ENCODE measurements at regions not wholly inside any gene's neighbourhood (a gene's known extent, or its start where the extent isn't known, plus 50 kb on each side); places are given as distances from the start of the nearest gene placed in this dataset.
A peak's percentile ranks its signal among the peaks of the same experiment; 100 is the strongest.

GRCh38 chr3:72370947-72371346 lies 477.3 kb downstream of the SHQ1 start:
- WGBS, 2 donors (ENCODE audit: extremely low coverage in 2 of 2, insufficient read length in 2 of 2, insufficient replicate concordance in 1 of 2) = no CpG with 5 or more reads among the region's 11 CpGs
- no peak for DNase-seq (ENCODE audit: low spot score)
- no peak overlapping the region for H2BK120ac ChIP-seq (ENCODE audit: low read depth, low read length)

GRCh38 chr3:72369681-72370080 lies 478.6 kb downstream of the SHQ1 start:
- Histone ChIP-seq H3K27ac (replicated peaks; ENCODE audit: low read length) (no peak overlapping the region), H3K4ac (ENCODE audit: low read length) (no peak overlapping the region), H3K9ac (ENCODE audit: low read depth, low read length, poor library complexity) (no peak overlapping the region), H4K8ac (ENCODE audit: low read depth, low read length) (no peak overlapping the region), H2BK12ac (ENCODE audit: low read length) (no peak overlapping the region), H3K36me3 (replicated peaks in 1 of 2; ENCODE audit: control insufficient read depth in 2 of 2, insufficient read depth in 2 of 2, low read length in 2 of 2) (peaks cover 0 to 11% of the 10 kb centered on the region in 2 donors), H3K4me1 (ENCODE audit: control insufficient read depth in 2 of 2, insufficient read depth in 1 of 2, low read depth in 1 of 2, low read length in 2 of 2) (peaks cover 2 to 3% of the 10 kb centered on the region in 2 donors), H3K4me2 (ENCODE audit: insufficient read depth, low read length, poor library complexity, severe bottlenecking) (no peak overlapping the region), H3K79me1 (ENCODE audit: low read depth, low read length) (no peaks in the 10 kb centered on the region), H2BK15ac (ENCODE audit: low read length) (no peak overlapping the region), H3K27me3 (ENCODE audit: control insufficient read depth in 3 of 3, insufficient read depth in 3 of 3, low read depth in 1 of 3, low read length in 3 of 3) (no peaks in the 10 kb centered on the region), H2AK5ac (ENCODE audit: low read depth, low read length) (no peak overlapping the region), H2AFZ (ENCODE audit: low read length) (no peak overlapping the region), H2BK120ac (ENCODE audit: low read depth, low read length) (no peak overlapping the region), H3K18ac (ENCODE audit: low read length) (no peak overlapping the region), H2BK5ac (ENCODE audit: low read length) (no peak overlapping the region), H4K91ac (ENCODE audit: low read depth, low read length, poor library complexity) (no peak overlapping the region), H3K14ac (ENCODE audit: low read length) (no peak overlapping the region), H3K23ac (ENCODE audit: low read depth, low read length, poor library complexity) (no peak overlapping the region), H3K4me3 (ENCODE audit: low read length in 2 of 2) (no peak overlapping the region), H3K9me3 (replicated peaks in 1 of 2; ENCODE audit: control insufficient read depth in 2 of 2, insufficient read depth in 1 of 2, low read depth in 1 of 2, low read length in 2 of 2) (no peaks in the 10 kb centered on the region)
- no peak for DNase-seq (ENCODE audit: low spot score)
- WGBS, 2 donors (ENCODE audit: extremely low coverage in 2 of 2, insufficient read length in 2 of 2, insufficient replicate concordance in 1 of 2) = no CpG with 5 or more reads among the region's 6 CpGs

More at GRCh38 chr3:72370947-72371346, 477.3 kb downstream of the SHQ1 start:
- no peak overlapping the region for H2BK5ac ChIP-seq (ENCODE audit: low read length)
- H3K4me3 ChIP-seq (ENCODE audit: low read length in 2 of 2) = no peak overlapping the region
- no peak overlapping the region for H2BK12ac ChIP-seq (ENCODE audit: low read length)
- no peak overlapping the region for H3K4me2 ChIP-seq (ENCODE audit: insufficient read depth, low read length, poor library complexity, severe bottlenecking)
- no peaks in the 10 kb centered on the region for H3K9me3 ChIP-seq (replicated peaks in 1 of 2; ENCODE audit: control insufficient read depth in 2 of 2, insufficient read depth in 1 of 2, low read depth in 1 of 2, low read length in 2 of 2)
- no peak overlapping the region for H3K18ac ChIP-seq (ENCODE audit: low read length)
- no peak overlapping the region for H3K4ac ChIP-seq (ENCODE audit: low read length)
- no peaks in the 10 kb centered on the region for H3K27me3 ChIP-seq (ENCODE audit: control insufficient read depth in 3 of 3, insufficient read depth in 3 of 3, low read depth in 1 of 3, low read length in 3 of 3)
- H3K36me3 ChIP-seq (replicated peaks in 1 of 2; ENCODE audit: control insufficient read depth in 2 of 2, insufficient read depth in 2 of 2, low read length in 2 of 2) = peaks cover 0 to 19% of the 10 kb centered on the region in 2 donors
- H2AK5ac ChIP-seq (ENCODE audit: low read depth, low read length) = no peak overlapping the region
- H3K14ac ChIP-seq (ENCODE audit: low read length) = no peak overlapping the region
- no peak overlapping the region for H4K91ac ChIP-seq (ENCODE audit: low read depth, low read length, poor library complexity)
- no peak overlapping the region for H3K27ac ChIP-seq (replicated peaks; ENCODE audit: low read length)
- peaks cover 2 to 10% of the 10 kb centered on the region in 2 donors for H3K4me1 ChIP-seq (ENCODE audit: control insufficient read depth in 2 of 2, insufficient read depth in 1 of 2, low read depth in 1 of 2, low read length in 2 of 2)
- H2AFZ ChIP-seq (ENCODE audit: low read length) = no peak overlapping the region
- H3K9ac ChIP-seq (ENCODE audit: low read depth, low read length, poor library complexity) = no peak overlapping the region
- H3K79me1 ChIP-seq (ENCODE audit: low read depth, low read length) = no peaks in the 10 kb centered on the region
- H4K8ac ChIP-seq (ENCODE audit: low read depth, low read length) = no peak overlapping the region
- H2BK15ac ChIP-seq (ENCODE audit: low read length) = no peak overlapping the region
- no peak overlapping the region for H3K23ac ChIP-seq (ENCODE audit: low read depth, low read length, poor library complexity)

GRCh38 chr3:72368331-72368975 lies 479.8 kb downstream of the SHQ1 start:
- H3K4me1 ChIP-seq (ENCODE audit: control insufficient read depth in 2 of 2, insufficient read depth in 1 of 2, low read depth in 1 of 2, low read length in 2 of 2) = peaks cover 2 to 3% of the 10 kb centered on the region in 2 donors
- H3K4me2 ChIP-seq (ENCODE audit: insufficient read depth, low read length, poor library complexity, severe bottlenecking) = no peak overlapping the region
- H3K27me3 ChIP-seq (ENCODE audit: control insufficient read depth in 3 of 3, insufficient read depth in 3 of 3, low read depth in 1 of 3, low read length in 3 of 3) = no peaks in the 10 kb centered on the region
- no peak overlapping the region for H2BK15ac ChIP-seq (ENCODE audit: low read length)
- H3K23ac ChIP-seq (ENCODE audit: low read depth, low read length, poor library complexity) = peak overlapping the region; percentile 22
- H2BK5ac ChIP-seq (ENCODE audit: low read length) = no peak overlapping the region
- H3K9me3 ChIP-seq (replicated peaks in 1 of 2; ENCODE audit: control insufficient read depth in 2 of 2, insufficient read depth in 1 of 2, low read depth in 1 of 2, low read length in 2 of 2) = no peaks in the 10 kb centered on the region
- H3K27ac ChIP-seq (replicated peaks; ENCODE audit: low read length) = no peak overlapping the region
- H2AK5ac ChIP-seq (ENCODE audit: low read depth, low read length) = peak overlapping the region; percentile 34
- no peak overlapping the region for H3K4me3 ChIP-seq (ENCODE audit: low read length in 2 of 2)
- no peak overlapping the region for H3K18ac ChIP-seq (ENCODE audit: low read length)
- H2BK12ac ChIP-seq (ENCODE audit: low read length) = no peak overlapping the region
- H4K8ac ChIP-seq (ENCODE audit: low read depth, low read length) = no peak overlapping the region
- H2BK120ac ChIP-seq (ENCODE audit: low read depth, low read length) = no peak overlapping the region
- WGBS, 2 donors (ENCODE audit: extremely low coverage in 2 of 2, insufficient read length in 2 of 2, insufficient replicate concordance in 1 of 2) = no CpG with 5 or more reads among the region's 12 CpGs
- H3K79me1 ChIP-seq (ENCODE audit: low read depth, low read length) = no peaks in the 10 kb centered on the region
- peaks cover 0 to under 1% of the 10 kb centered on the region in 2 donors for H3K36me3 ChIP-seq (replicated peaks in 1 of 2; ENCODE audit: control insufficient read depth in 2 of 2, insufficient read depth in 2 of 2, low read length in 2 of 2)
- H3K14ac ChIP-seq (ENCODE audit: low read length) = no peak overlapping the region
- no peak overlapping the region for H4K91ac ChIP-seq (ENCODE audit: low read depth, low read length, poor library complexity)
- H2AFZ ChIP-seq (ENCODE audit: low read length) = no peak overlapping the region
- DNase-seq (ENCODE audit: low spot score) = no peak
- H3K4ac ChIP-seq (ENCODE audit: low read length) = no peak overlapping the region
- H3K9ac ChIP-seq (ENCODE audit: low read depth, low read length, poor library complexity) = no peak overlapping the region

GRCh38 chr3:72361990-72362389 lies 486.3 kb downstream of the SHQ1 start:
- Histone ChIP-seq H2AFZ (ENCODE audit: low read length) (no peak overlapping the region), H3K4me3 (ENCODE audit: low read length in 2 of 2) (no peak overlapping the region), H3K36me3 (replicated peaks in 1 of 2; ENCODE audit: control insufficient read depth in 2 of 2, insufficient read depth in 2 of 2, low read length in 2 of 2) (no peaks in the 10 kb centered on the region), H3K4me1 (ENCODE audit: control insufficient read depth in 2 of 2, insufficient read depth in 1 of 2, low read depth in 1 of 2, low read length in 2 of 2) (no peaks in the 10 kb centered on the region), H3K18ac (ENCODE audit: low read length) (no peak overlapping the region), H4K91ac (ENCODE audit: low read depth, low read length, poor library complexity) (no peak overlapping the region), H3K4me2 (ENCODE audit: insufficient read depth, low read length, poor library complexity, severe bottlenecking) (no peak overlapping the region), H2BK12ac (ENCODE audit: low read length) (no peak overlapping the region), H4K8ac (ENCODE audit: low read depth, low read length) (no peak overlapping the region), H2BK15ac (ENCODE audit: low read length) (no peak overlapping the region), H3K9ac (ENCODE audit: low read depth, low read length, poor library complexity) (no peak overlapping the region), H3K27ac (replicated peaks; ENCODE audit: low read length) (no peak overlapping the region), H3K4ac (ENCODE audit: low read length) (no peak overlapping the region), H3K14ac (ENCODE audit: low read length) (no peak overlapping the region), H3K79me1 (ENCODE audit: low read depth, low read length) (no peaks in the 10 kb centered on the region), H3K27me3 (ENCODE audit: control insufficient read depth in 3 of 3, insufficient read depth in 3 of 3, low read depth in 1 of 3, low read length in 3 of 3) (no peaks in the 10 kb centered on the region), H2BK5ac (ENCODE audit: low read length) (no peak overlapping the region), H3K23ac (ENCODE audit: low read depth, low read length, poor library complexity) (no peak overlapping the region), H3K9me3 (replicated peaks in 1 of 2; ENCODE audit: control insufficient read depth in 2 of 2, insufficient read depth in 1 of 2, low read depth in 1 of 2, low read length in 2 of 2) (no peaks in the 10 kb centered on the region), H2BK120ac (ENCODE audit: low read depth, low read length) (no peak overlapping the region), H2AK5ac (ENCODE audit: low read depth, low read length) (no peak overlapping the region)
- WGBS, 2 donors (ENCODE audit: extremely low coverage in 2 of 2, insufficient read length in 2 of 2, insufficient replicate concordance in 1 of 2) = no CpG with 5 or more reads among the region's 2 CpGs
- no peak for DNase-seq (ENCODE audit: low spot score)

Measured in neuronal stem cell (in vitro differentiated cells).